ENCODE measurements at regions not wholly inside any gene's neighbourhood (a gene's known extent, or its start where the extent isn't known, plus 50 kb on each side); places are given as distances from the start of the nearest gene placed in this dataset.
A peak's percentile ranks its signal among the peaks of the same experiment; 100 is the strongest.
"Not testable (repeated sequence)": the region's sequence is repeated elsewhere in the genome, so short reads cannot be mapped to it uniquely, and the experiment has no call there.

DNA sequence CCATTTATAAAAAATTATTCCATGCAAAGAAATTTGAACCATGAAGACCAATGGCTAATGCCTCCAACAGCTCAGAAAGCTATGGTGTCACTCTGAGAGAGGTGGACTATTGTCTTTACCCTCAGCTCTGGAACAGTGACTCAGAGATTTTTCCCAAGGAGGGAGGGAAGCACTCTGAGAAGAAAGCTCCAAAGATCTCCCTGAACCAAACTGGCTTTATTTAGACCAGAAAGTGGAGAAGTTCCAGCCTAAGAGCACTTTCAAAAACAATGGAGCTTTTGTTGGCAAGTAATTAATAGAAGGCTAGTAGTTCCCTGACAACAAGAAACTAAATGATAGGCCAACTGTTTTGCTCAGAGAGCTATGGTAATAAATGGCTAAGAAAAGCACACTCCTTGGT lies 599.9 kb upstream of the MDGA2 start:
- DNase-seq (ENCODE audit: low read depth, low spot score), result peak; percentile 1
- in situ Hi-C loops (cut with HindIII; ENCODE audit: low sequenced_read_pairs), result no loop called here
- H3K4me3 ChIP-seq (ENCODE audit: low read depth, low read length), result no peak overlapping the region
- TF ChIP-seq CTCF (IDR thresholded peaks at IDR 0.05; ENCODE audit: low read depth, low read length), result no peak

- H3K4me3 ChIP-seq (ENCODE audit: low read depth, low read length), result no peak overlapping the region
- no peak for DNase-seq (ENCODE audit: low read depth, low spot score)
- in situ Hi-C loops (cut with HindIII; ENCODE audit: low sequenced_read_pairs), result no loop called here
- TF ChIP-seq CTCF (IDR thresholded peaks at IDR 0.05; ENCODE audit: low read depth, low read length), result no peak
Observed at GRCh38 chr14:48274826-48275225, 599.4 kb upstream of the MDGA2 start.

- in situ Hi-C loops (cut with HindIII; ENCODE audit: low sequenced_read_pairs); H3K4me3 ChIP-seq (ENCODE audit: low read depth, low read length); DNase-seq (ENCODE audit: low read depth, low spot score): not testable (repeated sequence)
Observed at GRCh38 chr14:48267926-48268325, 592.5 kb upstream of the MDGA2 start.

DNA sequence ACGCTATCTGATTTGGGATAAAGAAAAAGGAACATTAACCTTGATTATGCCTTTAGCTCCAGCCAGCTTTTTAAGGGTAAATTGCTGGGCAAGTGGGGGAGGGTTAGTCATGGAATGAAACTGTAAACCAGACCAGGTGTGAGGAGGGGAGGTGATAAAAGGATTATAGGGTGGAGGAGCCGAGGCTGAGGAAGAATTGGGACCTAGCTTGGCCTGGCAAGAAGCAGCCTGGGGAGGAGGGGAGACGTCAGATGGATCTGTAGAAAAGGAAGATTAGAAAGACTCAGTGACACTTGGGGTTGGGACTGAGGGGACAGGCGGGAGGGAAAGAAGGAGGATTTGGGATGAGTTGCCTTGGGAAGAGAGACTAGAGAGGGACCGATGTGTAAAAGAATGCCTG lies 590.8 kb upstream of the MDGA2 start:
- H3K4me3 ChIP-seq (ENCODE audit: low read depth, low read length); in situ Hi-C loops (cut with HindIII; ENCODE audit: low sequenced_read_pairs); DNase-seq (ENCODE audit: low read depth, low spot score): not testable (repeated sequence)

DNA sequence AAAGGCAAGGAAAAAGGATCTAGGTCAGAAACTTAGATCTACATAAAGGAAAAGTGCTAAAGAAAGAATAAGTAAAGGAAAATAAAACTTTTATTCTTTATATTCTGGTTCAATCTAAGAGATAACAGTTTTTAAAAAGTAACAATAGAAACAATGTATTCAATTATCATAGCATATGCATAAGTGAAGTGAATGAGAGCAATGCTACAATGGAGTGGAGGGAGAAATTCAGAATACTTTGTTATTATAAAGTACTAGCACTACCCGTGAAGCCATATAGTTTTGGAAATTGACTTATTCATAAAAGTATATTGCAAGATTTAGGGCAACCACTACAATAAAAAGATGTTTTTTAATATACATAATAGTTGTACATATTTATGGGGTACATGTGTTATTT lies 586.0 kb upstream of the MDGA2 start:
- in situ Hi-C loops (cut with HindIII; ENCODE audit: low sequenced_read_pairs), result no loop called here
- no peak overlapping the region for H3K4me3 ChIP-seq (ENCODE audit: low read depth, low read length)
- no peak for TF ChIP-seq CTCF (IDR thresholded peaks at IDR 0.05; ENCODE audit: low read depth, low read length)
- no peak for DNase-seq (ENCODE audit: low read depth, low spot score)

GRCh38 chr14:48260394-48261295 lies 585.2 kb upstream of the MDGA2 start:
- in situ Hi-C loops (cut with HindIII; ENCODE audit: low sequenced_read_pairs); H3K4me3 ChIP-seq (ENCODE audit: low read depth, low read length); DNase-seq (ENCODE audit: low read depth, low spot score): not testable (repeated sequence)

- DNase-seq (ENCODE audit: low read depth, low spot score); in situ Hi-C loops (cut with HindIII; ENCODE audit: low sequenced_read_pairs); H3K4me3 ChIP-seq (ENCODE audit: low read depth, low read length): not testable (repeated sequence)
Observed at GRCh38 chr14:48259876-48260275, 584.5 kb upstream of the MDGA2 start.

- in situ Hi-C loops (cut with HindIII; ENCODE audit: low sequenced_read_pairs); DNase-seq (ENCODE audit: low read depth, low spot score); H3K4me3 ChIP-seq (ENCODE audit: low read depth, low read length): not testable (repeated sequence)
Observed at GRCh38 chr14:48259232-48259631, 583.8 kb upstream of the MDGA2 start.

- in situ Hi-C loops (cut with HindIII; ENCODE audit: low sequenced_read_pairs), result not testable (repeated sequence)
Observed at GRCh38 chr14:48258703-48259102, 583.3 kb upstream of the MDGA2 start.

GRCh38 chr14:48253020-48253419 lies 577.6 kb upstream of the MDGA2 start:
- DNase-seq (ENCODE audit: low read depth, low spot score), result no peak
- H3K4me3 ChIP-seq (ENCODE audit: low read depth, low read length), result no peak overlapping the region
- in situ Hi-C loops (cut with HindIII; ENCODE audit: low sequenced_read_pairs), result no loop called here
- TF ChIP-seq CTCF (IDR thresholded peaks at IDR 0.05; ENCODE audit: low read depth, low read length), result no peak

More at GRCh38 chr14:48258703-48259102, 583.3 kb upstream of the MDGA2 start:
- H3K4me3 ChIP-seq (ENCODE audit: low read depth, low read length); DNase-seq (ENCODE audit: low read depth, low spot score): not testable (repeated sequence)
